Uterus (tissue), 2 donors: ENCODE measurements at regions not wholly inside any gene's neighbourhood (a gene's known extent, or its start where the extent isn't known, plus 50 kb on each side); places are given as distances from the start of the nearest gene placed in this dataset.

Experiments used
- POLR2A ChIP-seq, 2 donors: fragments of 450-650 bp; IDR thresholded peaks; one replicate each; pipeline ENCODE4 v1.6.1; 2016; ENCODE audit warnings: antibody characterized with exemption in 2 of 2, mild to moderate bottlenecking in 1 of 2, moderate library complexity in 1 of 2
- TF ChIP-seq, protein P1 (sequence below), 4 experiments: fragments of 200-600 bp in 2 of 4; fragments of 450-650 bp in 2 of 4; sonication (generic) in 2 of 4; IDR thresholded peaks; one replicate each; pipeline ENCODE4 v1.5.1; 2016 to 2019; ENCODE audit warnings: antibody characterized with exemption in 4 of 4, mild to moderate bottlenecking in 2 of 4, moderate library complexity in 1 of 4

DNA sequence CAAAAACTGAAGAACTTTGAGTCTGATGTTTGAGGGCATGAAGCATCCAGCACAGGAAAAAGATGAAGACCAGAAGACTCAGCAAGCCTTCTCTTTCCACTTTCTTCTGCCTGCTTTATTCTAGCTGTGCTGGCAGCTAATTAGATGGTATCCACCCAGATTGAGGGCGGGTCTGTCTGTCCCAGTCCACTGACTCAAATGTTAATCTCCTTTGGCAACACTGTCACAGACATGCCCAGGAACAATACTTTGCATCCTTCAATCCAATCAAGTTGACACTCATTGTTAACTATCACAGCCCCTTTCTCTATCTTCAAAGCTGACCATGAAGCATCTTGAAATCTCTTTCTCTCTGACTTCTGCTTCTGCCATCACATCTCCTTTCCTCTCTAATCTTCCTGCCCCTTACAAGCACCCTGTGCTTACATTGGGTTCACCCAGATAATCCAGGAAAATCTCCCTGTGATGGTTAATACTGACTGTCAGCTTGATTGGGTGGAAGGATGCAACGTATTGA lies 115.9 kb upstream of the CDH13 start:
- no peak for TF ChIP-seq POLR2A (IDR thresholded peaks at IDR 0.05)
- TF ChIP-seq, protein P1, sequence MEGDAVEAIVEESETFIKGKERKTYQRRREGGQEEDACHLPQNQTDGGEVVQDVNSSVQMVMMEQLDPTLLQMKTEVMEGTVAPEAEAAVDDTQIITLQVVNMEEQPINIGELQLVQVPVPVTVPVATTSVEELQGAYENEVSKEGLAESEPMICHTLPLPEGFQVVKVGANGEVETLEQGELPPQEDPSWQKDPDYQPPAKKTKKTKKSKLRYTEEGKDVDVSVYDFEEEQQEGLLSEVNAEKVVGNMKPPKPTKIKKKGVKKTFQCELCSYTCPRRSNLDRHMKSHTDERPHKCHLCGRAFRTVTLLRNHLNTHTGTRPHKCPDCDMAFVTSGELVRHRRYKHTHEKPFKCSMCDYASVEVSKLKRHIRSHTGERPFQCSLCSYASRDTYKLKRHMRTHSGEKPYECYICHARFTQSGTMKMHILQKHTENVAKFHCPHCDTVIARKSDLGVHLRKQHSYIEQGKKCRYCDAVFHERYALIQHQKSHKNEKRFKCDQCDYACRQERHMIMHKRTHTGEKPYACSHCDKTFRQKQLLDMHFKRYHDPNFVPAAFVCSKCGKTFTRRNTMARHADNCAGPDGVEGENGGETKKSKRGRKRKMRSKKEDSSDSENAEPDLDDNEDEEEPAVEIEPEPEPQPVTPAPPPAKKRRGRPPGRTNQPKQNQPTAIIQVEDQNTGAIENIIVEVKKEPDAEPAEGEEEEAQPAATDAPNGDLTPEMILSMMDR (IDR thresholded peaks at IDR 0.05) = no peak
